ENCODE measurements at regions not wholly inside any gene's neighbourhood (a gene's known extent, or its start where the extent isn't known, plus 50 kb on each side); places are given as distances from the start of the nearest gene placed in this dataset.

GRCh38 chr10:130817046-130817624, 494.4 kb downstream of the TCERG1L start:
- DNase-seq (ENCODE audit: low read depth): no peak

- DNase-seq (ENCODE audit: low read depth): no peak
Measured at GRCh38 chr10:130817674-130818073, 493.8 kb downstream of the TCERG1L start.

GRCh38 chr10:130820880-130821482, 490.5 kb downstream of the TCERG1L start:
- no peak for DNase-seq (ENCODE audit: low read depth)

GRCh38 chr10:130824230-130825014, 487.1 kb downstream of the TCERG1L start:
- no peak for DNase-seq (ENCODE audit: low read depth)

- DNase-seq (ENCODE audit: low read depth): no peak
Measured at GRCh38 chr10:130833596-130833995, 477.9 kb downstream of the TCERG1L start.

GRCh38 chr10:130834170-130834569, 477.4 kb downstream of the TCERG1L start:
- DNase-seq (ENCODE audit: low read depth): no peak

GRCh38 chr10:130834573-130834972, 476.9 kb downstream of the TCERG1L start:
- no peak for DNase-seq (ENCODE audit: low read depth)

- DNase-seq (ENCODE audit: low read depth): no peak
Measured at GRCh38 chr10:130835068-130835467, 476.5 kb downstream of the TCERG1L start.

GRCh38 chr10:130836344-130836743, 475.2 kb downstream of the TCERG1L start:
- DNase-seq (ENCODE audit: low read depth): no peak

GRCh38 chr10:130843051-130843653, 468.4 kb downstream of the TCERG1L start:
- no peak for DNase-seq (ENCODE audit: low read depth)

- DNase-seq (ENCODE audit: low read depth): no peak
Measured at GRCh38 chr10:130844310-130844709, 467.2 kb downstream of the TCERG1L start.

GRCh38 chr10:130847170-130847569, 464.4 kb downstream of the TCERG1L start:
- no peak for DNase-seq (ENCODE audit: low read depth)

GRCh38 chr10:130848855-130849254, 462.7 kb downstream of the TCERG1L start:
- no peak for DNase-seq (ENCODE audit: low read depth)

GRCh38 chr10:130854151-130854550, 457.4 kb downstream of the TCERG1L start:
- no peak for DNase-seq (ENCODE audit: low read depth)

- no peak for DNase-seq (ENCODE audit: low read depth)
Measured at GRCh38 chr10:130857631-130858295, 453.8 kb downstream of the TCERG1L start.

GRCh38 chr10:130858626-130859025, 452.9 kb downstream of the TCERG1L start:
- no peak for DNase-seq (ENCODE audit: low read depth)

GRCh38 chr10:130859427-130859826, 452.1 kb downstream of the TCERG1L start:
- no peak for DNase-seq (ENCODE audit: low read depth)

- no peak for DNase-seq (ENCODE audit: low read depth)
Measured at GRCh38 chr10:130862122-130862521, 449.4 kb downstream of the TCERG1L start.

GRCh38 chr10:130862626-130863025, 448.9 kb downstream of the TCERG1L start:
- no peak for DNase-seq (ENCODE audit: low read depth)

GRCh38 chr10:130863044-130863443, 448.5 kb downstream of the TCERG1L start:
- DNase-seq (ENCODE audit: low read depth): no peak

- DNase-seq (ENCODE audit: low read depth): no peak
Measured at GRCh38 chr10:130864961-130865818, 446.3 kb downstream of the TCERG1L start.
